ENCODE measurements at regions not wholly inside any gene's neighbourhood (a gene's known extent, or its start where the extent isn't known, plus 50 kb on each side); places are given as distances from the start of the nearest gene placed in this dataset.

DNA sequence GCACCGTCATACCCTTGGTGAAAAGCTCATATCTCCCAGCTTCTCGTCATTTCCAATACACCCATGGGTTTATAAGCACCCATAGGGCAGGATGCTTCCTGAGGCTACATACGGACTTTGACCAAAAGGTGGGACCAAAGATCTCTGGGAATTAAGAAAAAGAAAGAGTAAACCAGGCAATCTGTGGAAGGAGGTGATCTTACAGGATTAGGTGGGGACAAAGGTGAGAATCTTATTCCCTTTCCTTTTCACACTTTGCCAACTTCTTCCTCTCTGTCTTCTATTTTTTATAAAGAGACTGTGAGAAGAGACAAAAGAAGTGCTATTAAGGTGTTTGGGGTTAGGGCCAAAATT, 172.0 kb downstream of the DLEU7 start:
- no peak for DNase-seq (ENCODE audit: low read depth)

DNA sequence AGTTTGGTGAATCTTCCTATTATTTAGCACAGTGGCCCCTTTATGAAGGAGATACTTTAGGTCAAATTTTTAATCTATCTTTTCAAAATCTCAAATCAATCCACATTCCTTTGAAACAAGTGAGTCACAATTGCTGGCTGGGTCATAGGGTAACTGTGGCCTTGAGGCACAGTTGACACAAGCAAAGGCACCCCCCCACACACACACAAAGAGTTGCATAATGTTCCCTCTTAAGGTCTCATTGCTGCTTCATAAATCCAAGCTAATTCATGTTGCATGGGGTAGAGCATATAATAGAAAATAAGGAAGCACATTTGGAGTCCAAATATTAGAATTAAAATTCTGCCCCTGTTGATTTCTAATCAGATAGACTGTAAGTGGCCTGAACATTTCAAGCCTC, 171.5 kb downstream of the DLEU7 start:
- DNase-seq (ENCODE audit: low read depth): no peak

DNA sequence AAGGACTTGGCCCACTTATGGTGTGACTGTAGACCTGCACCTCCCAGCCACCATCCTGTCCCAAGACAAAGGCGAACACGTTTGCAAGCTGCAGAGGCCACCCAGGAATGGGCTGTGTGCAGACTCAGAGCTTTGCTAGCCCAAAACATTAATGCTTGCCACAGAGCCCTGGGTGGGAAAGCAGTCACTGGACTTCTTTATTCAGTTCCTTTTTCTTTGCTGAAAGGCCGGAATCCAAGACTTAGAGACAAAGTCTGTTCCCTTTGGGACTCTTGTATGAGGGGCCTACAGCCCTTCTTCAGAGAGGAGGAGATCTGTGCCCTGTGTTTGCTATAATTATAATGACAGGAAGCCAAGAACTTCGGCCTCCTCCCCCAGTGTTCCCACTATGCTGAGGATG, 167.8 kb downstream of the DLEU7 start:
- no peak for DNase-seq (ENCODE audit: low read depth)

- DNase-seq (ENCODE audit: low read depth): peak; percentile 74
These were observed 166.9 kb downstream of the DLEU7 start for GRCh38 chr13:50676602-50677001.

DNA sequence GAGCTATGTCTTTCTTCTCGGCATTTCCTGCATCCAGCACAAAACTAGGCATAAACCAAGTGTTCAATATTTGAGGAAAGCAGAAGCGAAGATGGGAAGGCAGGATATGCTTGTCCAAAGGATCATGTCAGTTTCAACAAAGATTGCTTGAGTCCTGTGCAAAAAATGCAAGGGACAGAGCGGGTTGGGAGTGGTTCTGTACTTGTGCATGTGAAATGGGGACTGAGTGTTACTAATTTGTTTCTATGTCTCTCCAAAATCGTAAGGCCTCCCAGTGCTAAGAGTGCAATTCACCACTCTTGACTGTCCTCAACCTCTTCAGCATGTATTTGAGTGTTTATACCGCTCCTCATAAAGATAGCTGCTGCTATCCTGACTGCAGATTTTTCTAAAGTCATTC, 166.2 kb downstream of the DLEU7 start:
- no peak for DNase-seq (ENCODE audit: low read depth)

- peak; percentile 59 for DNase-seq (ENCODE audit: low read depth)
These were observed 165.6 kb downstream of the DLEU7 start for GRCh38 chr13:50677687-50678463.

- DNase-seq (ENCODE audit: low read depth): peak; percentile 95
These were observed 164.9 kb downstream of the DLEU7 start for GRCh38 chr13:50678464-50679162.

DNA sequence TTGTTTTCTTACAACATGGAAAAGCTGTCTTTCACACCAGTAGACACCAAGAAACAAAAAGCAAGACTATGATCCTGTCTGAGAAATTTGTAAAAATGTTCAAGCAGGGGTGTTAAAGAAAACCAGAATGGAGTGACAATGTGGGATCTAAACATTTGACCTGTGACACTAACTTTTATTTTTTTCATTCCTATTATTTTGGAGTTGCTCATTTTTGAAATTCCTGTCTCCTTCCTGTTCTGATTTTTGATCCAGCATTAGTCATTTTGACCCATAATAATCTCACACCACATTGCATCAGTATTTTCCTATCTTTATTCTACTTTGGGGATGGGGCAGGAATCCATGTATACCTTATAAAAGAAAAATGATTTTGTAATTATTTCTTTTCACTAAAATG, 164.2 kb downstream of the DLEU7 start:
- DNase-seq (ENCODE audit: low read depth): peak; percentile 35

- no peak for DNase-seq (ENCODE audit: low read depth)
These were observed 161.5 kb downstream of the DLEU7 start for GRCh38 chr13:50682002-50682401.

- DNase-seq (ENCODE audit: low read depth): no peak
These were observed 160.5 kb downstream of the DLEU7 start for GRCh38 chr13:50682966-50683365.

- no peak for DNase-seq (ENCODE audit: low read depth)
These were observed 159.1 kb downstream of the DLEU7 start for GRCh38 chr13:50684366-50684765.

DNA sequence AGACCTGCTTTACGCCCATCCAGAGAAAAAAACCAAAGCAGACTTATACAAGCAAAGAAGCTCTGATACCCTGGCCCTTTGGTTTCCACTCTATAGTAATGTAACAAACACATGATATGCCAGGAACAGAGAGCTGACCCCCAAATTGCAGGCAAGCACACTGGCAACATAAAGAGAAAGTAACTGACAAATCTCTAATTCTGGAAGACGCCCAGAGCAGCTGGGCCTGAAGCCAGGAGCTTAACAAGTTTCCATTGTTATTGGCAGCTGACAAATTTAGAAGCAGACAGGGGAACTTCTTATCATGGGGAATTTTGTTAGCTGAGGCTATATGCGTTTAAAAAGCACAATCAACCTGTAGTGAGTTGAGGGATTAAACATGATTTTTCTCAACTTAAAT, 158.0 kb downstream of the DLEU7 start:
- peak; percentile 86 for DNase-seq (ENCODE audit: low read depth)

GRCh38 chr13:50685956-50686355, 157.5 kb downstream of the DLEU7 start:
- DNase-seq (ENCODE audit: low read depth): no peak

DNA sequence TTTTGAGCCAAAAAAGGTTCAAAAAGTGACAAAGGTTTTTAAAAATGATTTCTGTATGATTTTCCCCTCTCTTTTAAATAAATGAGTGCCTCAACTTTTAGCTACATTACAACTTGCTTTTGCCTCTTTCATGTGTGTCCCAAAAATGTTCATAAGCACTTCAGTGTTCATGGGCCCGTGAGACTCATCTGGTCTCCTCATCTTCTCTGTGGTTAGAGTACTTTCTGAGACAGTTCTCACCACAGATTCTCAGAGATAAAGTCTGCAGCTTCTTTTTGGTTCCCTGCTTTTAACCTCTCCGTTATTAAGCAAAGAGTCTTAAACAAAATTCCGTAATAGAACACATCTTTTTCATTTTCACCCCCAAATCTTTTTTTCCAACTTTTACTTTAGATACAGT, 156.9 kb downstream of the DLEU7 start:
- no peak for DNase-seq (ENCODE audit: low read depth)

GRCh38 chr13:50687545-50687944, 155.9 kb downstream of the DLEU7 start:
- DNase-seq (ENCODE audit: low read depth): no peak

GRCh38 chr13:50690006-50690405, 153.5 kb downstream of the DLEU7 start:
- DNase-seq (ENCODE audit: low read depth): peak; percentile 56

DNA sequence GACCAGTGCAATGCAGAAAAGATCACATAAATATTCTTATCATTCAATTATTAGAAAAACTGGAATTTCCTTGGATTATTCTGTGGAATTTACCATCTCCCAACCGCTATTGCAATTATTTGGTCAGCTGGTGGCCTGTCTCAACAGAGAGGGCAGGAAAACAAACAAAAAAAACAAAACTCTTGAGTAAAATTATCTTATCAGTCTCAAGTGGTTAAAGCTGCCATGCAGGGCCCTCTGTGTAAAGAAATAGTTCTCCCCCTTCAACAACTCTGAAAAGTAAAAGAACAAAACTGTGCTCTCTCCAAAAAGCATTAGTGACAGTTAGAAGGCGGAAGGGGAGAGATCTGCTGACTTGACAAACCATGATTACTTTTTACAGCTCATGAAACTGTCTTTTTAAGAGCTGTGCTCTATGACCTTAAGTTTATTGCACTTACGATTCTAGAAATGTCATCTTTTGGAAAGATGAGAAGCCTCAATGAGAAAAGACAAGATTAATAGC, 152.3 kb downstream of the DLEU7 start:
- no peak for DNase-seq (ENCODE audit: low read depth)

GRCh38 chr13:50691681-50692263, 151.7 kb downstream of the DLEU7 start:
- no peak for DNase-seq (ENCODE audit: low read depth)

DNA sequence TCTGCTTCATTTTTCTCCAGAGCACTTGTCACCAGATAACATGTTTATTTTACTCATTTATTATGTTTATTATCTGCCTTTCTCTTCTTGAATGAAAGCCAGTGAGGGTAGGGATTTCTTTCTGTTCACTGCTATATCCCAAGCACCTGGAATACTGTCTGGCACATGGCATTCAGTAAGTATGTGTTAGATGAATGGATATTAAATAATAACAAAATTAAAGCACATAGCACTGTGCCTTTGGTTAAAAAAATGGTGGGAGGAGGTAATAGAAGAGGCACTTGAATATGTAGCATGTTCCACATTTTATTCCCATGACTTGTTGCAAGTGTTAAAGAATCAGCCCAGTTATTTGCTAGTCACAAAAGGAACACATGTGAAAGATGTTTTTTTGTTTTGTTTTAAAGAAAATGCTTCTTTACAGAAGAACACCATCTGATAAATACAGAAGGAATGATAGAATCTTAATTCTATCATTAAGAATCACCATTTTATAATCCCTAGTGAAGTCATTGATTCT, 151.0 kb downstream of the DLEU7 start:
- DNase-seq (ENCODE audit: low read depth): no peak

DNA sequence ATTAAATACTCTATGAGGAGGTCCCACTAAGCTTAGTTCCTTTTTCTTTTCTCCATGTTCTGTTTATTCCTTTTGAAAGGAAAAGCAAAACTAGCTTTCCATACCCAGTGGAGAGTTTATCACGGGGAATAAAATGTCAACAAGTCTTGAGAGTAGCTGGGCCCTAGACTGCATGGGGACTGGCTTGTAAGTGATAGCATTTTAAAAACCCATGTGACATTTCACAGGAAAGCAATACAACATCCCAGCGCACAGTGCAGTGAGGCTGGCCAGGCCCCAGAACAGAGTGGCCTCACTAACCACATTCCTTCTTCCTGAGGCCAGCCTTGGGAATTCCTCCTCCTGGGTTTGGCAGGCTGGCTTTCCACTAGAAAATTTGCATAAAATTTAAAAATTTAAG, 149.8 kb downstream of the DLEU7 start:
- DNase-seq (ENCODE audit: low read depth): peak; percentile 80

GRCh38 chr13:50697746-50698539, 145.5 kb downstream of the DLEU7 start:
- DNase-seq (ENCODE audit: low read depth): no peak

Data from myocyte (in vitro differentiated cells).